ENCODE measurements at regions not wholly inside any gene's neighbourhood (a gene's known extent, or its start where the extent isn't known, plus 50 kb on each side); places are given as distances from the start of the nearest gene placed in this dataset.

DNA sequence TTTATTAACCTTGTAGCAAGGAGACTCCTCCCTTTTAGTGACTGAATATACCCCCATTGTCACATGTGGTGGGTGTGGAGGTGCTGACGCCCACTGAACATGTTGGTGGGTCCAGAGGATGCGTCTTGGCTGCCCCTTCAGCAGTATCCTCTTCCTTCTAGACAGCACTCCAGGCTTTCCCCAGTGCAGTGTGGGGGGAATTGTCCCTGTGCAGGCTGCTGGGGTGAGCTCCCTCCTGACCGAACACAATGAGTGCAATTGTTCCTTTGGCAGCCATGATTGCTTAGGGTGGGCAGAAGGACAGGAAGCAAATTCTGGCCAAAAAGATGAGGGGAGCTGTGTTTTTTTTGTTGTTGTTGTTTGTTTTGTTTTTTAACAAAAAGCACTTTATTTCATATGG lies 209.3 kb upstream of the PDE10A start:
- TF ChIP-seq RXRA (IDR thresholded peaks at IDR 0.05) (no peak), RAD21 (IDR thresholded peaks at IDR 0.05) (no peak), YY1 (IDR thresholded peaks at IDR 0.05) (no peak), JUND (IDR thresholded peaks at IDR 0.05) (no peak), GABPA (IDR thresholded peaks at IDR 0.05 in 1 of 2, conservative IDR thresholded peaks at IDR 0.05 in 1 of 2) (no peak), FOXA1 (IDR thresholded peaks at IDR 0.05) (no peak), SP1 (IDR thresholded peaks at IDR 0.05) (no peak), TAF1 (conservative IDR thresholded peaks at IDR 0.05) (no peak), HNF4G (IDR thresholded peaks at IDR 0.05) (no peak)
- TF ChIP-seq, protein P1, sequence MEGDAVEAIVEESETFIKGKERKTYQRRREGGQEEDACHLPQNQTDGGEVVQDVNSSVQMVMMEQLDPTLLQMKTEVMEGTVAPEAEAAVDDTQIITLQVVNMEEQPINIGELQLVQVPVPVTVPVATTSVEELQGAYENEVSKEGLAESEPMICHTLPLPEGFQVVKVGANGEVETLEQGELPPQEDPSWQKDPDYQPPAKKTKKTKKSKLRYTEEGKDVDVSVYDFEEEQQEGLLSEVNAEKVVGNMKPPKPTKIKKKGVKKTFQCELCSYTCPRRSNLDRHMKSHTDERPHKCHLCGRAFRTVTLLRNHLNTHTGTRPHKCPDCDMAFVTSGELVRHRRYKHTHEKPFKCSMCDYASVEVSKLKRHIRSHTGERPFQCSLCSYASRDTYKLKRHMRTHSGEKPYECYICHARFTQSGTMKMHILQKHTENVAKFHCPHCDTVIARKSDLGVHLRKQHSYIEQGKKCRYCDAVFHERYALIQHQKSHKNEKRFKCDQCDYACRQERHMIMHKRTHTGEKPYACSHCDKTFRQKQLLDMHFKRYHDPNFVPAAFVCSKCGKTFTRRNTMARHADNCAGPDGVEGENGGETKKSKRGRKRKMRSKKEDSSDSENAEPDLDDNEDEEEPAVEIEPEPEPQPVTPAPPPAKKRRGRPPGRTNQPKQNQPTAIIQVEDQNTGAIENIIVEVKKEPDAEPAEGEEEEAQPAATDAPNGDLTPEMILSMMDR (IDR thresholded peaks at IDR 0.05; ENCODE audit: low read depth, low read length, missing input control) = no peak
- TF ChIP-seq, protein P2, sequence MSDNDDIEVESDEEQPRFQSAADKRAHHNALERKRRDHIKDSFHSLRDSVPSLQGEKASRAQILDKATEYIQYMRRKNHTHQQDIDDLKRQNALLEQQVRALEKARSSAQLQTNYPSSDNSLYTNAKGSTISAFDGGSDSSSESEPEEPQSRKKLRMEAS (IDR thresholded peaks at IDR 0.05) = no peak
- TF ChIP-seq, protein P3, sequence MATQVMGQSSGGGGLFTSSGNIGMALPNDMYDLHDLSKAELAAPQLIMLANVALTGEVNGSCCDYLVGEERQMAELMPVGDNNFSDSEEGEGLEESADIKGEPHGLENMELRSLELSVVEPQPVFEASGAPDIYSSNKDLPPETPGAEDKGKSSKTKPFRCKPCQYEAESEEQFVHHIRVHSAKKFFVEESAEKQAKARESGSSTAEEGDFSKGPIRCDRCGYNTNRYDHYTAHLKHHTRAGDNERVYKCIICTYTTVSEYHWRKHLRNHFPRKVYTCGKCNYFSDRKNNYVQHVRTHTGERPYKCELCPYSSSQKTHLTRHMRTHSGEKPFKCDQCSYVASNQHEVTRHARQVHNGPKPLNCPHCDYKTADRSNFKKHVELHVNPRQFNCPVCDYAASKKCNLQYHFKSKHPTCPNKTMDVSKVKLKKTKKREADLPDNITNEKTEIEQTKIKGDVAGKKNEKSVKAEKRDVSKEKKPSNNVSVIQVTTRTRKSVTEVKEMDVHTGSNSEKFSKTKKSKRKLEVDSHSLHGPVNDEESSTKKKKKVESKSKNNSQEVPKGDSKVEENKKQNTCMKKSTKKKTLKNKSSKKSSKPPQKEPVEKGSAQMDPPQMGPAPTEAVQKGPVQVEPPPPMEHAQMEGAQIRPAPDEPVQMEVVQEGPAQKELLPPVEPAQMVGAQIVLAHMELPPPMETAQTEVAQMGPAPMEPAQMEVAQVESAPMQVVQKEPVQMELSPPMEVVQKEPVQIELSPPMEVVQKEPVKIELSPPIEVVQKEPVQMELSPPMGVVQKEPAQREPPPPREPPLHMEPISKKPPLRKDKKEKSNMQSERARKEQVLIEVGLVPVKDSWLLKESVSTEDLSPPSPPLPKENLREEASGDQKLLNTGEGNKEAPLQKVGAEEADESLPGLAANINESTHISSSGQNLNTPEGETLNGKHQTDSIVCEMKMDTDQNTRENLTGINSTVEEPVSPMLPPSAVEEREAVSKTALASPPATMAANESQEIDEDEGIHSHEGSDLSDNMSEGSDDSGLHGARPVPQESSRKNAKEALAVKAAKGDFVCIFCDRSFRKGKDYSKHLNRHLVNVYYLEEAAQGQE (IDR thresholded peaks at IDR 0.05) = no peak
- TF ChIP-seq, protein P4, sequence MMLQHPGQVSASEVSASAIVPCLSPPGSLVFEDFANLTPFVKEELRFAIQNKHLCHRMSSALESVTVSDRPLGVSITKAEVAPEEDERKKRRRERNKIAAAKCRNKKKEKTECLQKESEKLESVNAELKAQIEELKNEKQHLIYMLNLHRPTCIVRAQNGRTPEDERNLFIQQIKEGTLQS (IDR thresholded peaks at IDR 0.05) = no peak
